ENCODE measurements at regions not wholly inside any gene's neighbourhood (a gene's known extent, or its start where the extent isn't known, plus 50 kb on each side); places are given as distances from the start of the nearest gene placed in this dataset.

- TF ChIP-seq FOXJ3 (CRISPR knock-in tag; IDR thresholded peaks at IDR 0.05; ENCODE audit: borderline replicate concordance) (no peak), ZNF720 (CRISPR knock-in tag; IDR thresholded peaks at IDR 0.05) (no peak), KLF13 (CRISPR knock-in tag; IDR thresholded peaks at IDR 0.05) (no peak), ATF1 (CRISPR knock-in tag; IDR thresholded peaks at IDR 0.05) (no peak)
Measured at GRCh38 chr3:5663601-5664000, 476.1 kb downstream of the EDEM1 start.
